Suprapubic skin (tissue), 4 donors: ENCODE measurements at regions not wholly inside any gene's neighbourhood (a gene's known extent, or its start where the extent isn't known, plus 50 kb on each side); places are given as distances from the start of the nearest gene placed in this dataset.

Source experiments
- POLR2A ChIP-seq, 2 donors: fragments of 450-650 bp; IDR thresholded peaks; one replicate each; pipeline ENCODE4 v1.6.1; 2017; ENCODE audit warnings: antibody characterized with exemption in 2 of 2, mild to moderate bottlenecking in 2 of 2, moderate library complexity in 2 of 2
- POLR2AphosphoS5 ChIP-seq, 3 donors: sonication (generic); formaldehyde crosslinking; IDR thresholded peaks; one replicate each; pipeline ENCODE4 v1.6.1; 2017; ENCODE audit warnings: antibody characterized with exemption in 3 of 3
- TF ChIP-seq, protein P1 (sequence below), 2 donors: fragments of 200-600 bp in 1 of 2; fragments of 450-650 bp in 1 of 2; sonication (generic) in 1 of 2; IDR thresholded peaks; one replicate each; pipeline ENCODE4 v1.5.1; 2016 to 2019; ENCODE audit warnings: antibody characterized with exemption in 2 of 2, mild to moderate bottlenecking in 1 of 2, moderate library complexity in 1 of 2

DNA sequence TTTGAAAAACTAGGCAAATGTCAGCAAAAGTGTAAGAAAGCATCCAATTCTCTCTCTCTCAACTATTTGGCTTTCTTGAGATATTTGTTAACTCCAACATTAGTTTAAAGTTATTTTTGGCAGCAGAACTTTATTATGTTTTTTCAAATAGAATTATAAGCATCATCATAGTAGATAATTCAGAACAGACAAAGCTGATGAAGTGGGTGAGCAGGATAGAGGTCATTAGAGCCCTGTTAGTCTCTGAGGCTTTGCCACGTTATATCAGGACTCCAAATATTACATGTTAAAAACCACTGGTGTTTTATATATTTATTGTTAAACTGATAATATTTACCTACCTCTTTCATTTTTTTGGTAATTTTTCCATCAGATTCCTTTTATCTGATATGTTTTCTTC is 903.0 kb downstream of the FSTL5 start:
- no peak for TF ChIP-seq POLR2AphosphoS5 (IDR thresholded peaks at IDR 0.05)
- TF ChIP-seq, protein P1, sequence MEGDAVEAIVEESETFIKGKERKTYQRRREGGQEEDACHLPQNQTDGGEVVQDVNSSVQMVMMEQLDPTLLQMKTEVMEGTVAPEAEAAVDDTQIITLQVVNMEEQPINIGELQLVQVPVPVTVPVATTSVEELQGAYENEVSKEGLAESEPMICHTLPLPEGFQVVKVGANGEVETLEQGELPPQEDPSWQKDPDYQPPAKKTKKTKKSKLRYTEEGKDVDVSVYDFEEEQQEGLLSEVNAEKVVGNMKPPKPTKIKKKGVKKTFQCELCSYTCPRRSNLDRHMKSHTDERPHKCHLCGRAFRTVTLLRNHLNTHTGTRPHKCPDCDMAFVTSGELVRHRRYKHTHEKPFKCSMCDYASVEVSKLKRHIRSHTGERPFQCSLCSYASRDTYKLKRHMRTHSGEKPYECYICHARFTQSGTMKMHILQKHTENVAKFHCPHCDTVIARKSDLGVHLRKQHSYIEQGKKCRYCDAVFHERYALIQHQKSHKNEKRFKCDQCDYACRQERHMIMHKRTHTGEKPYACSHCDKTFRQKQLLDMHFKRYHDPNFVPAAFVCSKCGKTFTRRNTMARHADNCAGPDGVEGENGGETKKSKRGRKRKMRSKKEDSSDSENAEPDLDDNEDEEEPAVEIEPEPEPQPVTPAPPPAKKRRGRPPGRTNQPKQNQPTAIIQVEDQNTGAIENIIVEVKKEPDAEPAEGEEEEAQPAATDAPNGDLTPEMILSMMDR (IDR thresholded peaks at IDR 0.05): no peak
- TF ChIP-seq POLR2A (IDR thresholded peaks at IDR 0.05): no peak
